ENCODE measurements at regions not wholly inside any gene's neighbourhood (a gene's known extent, or its start where the extent isn't known, plus 50 kb on each side); places are given as distances from the start of the nearest gene placed in this dataset.

DNA sequence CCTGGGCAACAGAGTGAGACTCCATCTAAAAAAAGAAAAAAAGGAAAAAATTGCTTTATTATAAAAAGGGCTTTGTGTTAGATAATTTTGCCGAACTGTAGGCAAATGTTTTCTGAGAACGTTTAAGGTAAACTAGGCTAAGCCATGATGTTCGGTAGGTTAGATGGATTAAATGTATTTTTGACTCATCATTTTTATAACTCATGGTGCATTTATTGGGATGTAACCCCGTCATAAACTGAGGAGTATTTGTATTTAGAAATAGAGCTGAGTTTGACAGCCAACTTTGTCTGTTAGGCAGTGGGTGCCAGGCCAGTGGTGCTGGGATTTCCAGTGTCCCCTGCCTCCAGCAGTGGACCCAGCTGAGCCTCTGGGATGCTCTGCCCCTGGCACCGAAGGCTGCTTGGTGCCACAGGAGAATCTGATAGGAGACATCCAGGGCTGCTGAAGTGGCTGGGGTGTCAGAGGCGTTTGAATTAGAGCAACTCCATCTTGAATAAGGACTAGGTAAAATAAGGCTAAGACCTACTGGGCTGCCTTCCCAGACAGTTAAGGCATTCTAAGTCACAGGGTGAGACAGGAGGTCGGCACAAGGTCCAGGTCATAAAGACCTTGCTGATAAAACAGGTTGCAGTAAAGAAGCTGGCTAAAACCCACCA lies 114.9 kb upstream of the EEPD1 start:
- no peak overlapping the region; the same call in 1 of the 2 replicates for H3K4me2 ChIP-seq
- H3K36me3 ChIP-seq (replicated peaks in 1 of 2; ENCODE audit: control insufficient read depth in 1 of 2, insufficient read depth in 2 of 2, low read length in 1 of 2): no peaks in the 10 kb centered on the region
- H2AFZ ChIP-seq (ENCODE audit: low read depth): no peak overlapping the region
- peaks cover 21 to 48% of the 10 kb centered on the region in 2 experiments for H3K4me1 ChIP-seq (ENCODE audit: control insufficient read depth in 1 of 2, insufficient read depth in 2 of 2, low read depth in 1 of 2, low read length in 1 of 2)
- no peak overlapping the region; the same call in 1 of the 2 replicates for H3K9ac ChIP-seq
- no peaks in the 10 kb centered on the region for H3K27me3 ChIP-seq (ENCODE audit: insufficient read depth)
- ChIA-PET POLR2A (no interaction called here), CTCF (interaction anchor here (0.7 to 3.2 kb wide), 13 partner anchors 8 to 281 kb away, joined by 3 to 18 read pairs (median 3); no protein-coding TSS in a partner anchor)
- H3K9me3 ChIP-seq: no peaks in the 10 kb centered on the region
- H4K20me1 ChIP-seq (ENCODE audit: insufficient read depth): no peaks in the 10 kb centered on the region
- H3F3A ChIP-seq (replicated peaks; ENCODE audit: insufficient read depth): peaks cover 20% of the 10 kb centered on the region
- no peaks in the 10 kb centered on the region for H3K9me2 ChIP-seq
- no peaks in the 10 kb centered on the region for H3K79me2 ChIP-seq (ENCODE audit: insufficient read depth)
- H3K27ac ChIP-seq (ENCODE audit: low read depth in 2 of 2, low read length in 1 of 2): peak overlapping the region in 1 of 2 experiments; percentile 96; a peak in 2 of 4 replicates
- WGBS (ENCODE audit: low lambda C conversion rate): 83% methylated on average over 7 of the region's 7 CpGs
- no peak for TF ChIP-seq YY1 (IDR thresholded peaks at IDR 0.05; ENCODE audit: low read depth)
- TF ChIP-seq, protein P1, sequence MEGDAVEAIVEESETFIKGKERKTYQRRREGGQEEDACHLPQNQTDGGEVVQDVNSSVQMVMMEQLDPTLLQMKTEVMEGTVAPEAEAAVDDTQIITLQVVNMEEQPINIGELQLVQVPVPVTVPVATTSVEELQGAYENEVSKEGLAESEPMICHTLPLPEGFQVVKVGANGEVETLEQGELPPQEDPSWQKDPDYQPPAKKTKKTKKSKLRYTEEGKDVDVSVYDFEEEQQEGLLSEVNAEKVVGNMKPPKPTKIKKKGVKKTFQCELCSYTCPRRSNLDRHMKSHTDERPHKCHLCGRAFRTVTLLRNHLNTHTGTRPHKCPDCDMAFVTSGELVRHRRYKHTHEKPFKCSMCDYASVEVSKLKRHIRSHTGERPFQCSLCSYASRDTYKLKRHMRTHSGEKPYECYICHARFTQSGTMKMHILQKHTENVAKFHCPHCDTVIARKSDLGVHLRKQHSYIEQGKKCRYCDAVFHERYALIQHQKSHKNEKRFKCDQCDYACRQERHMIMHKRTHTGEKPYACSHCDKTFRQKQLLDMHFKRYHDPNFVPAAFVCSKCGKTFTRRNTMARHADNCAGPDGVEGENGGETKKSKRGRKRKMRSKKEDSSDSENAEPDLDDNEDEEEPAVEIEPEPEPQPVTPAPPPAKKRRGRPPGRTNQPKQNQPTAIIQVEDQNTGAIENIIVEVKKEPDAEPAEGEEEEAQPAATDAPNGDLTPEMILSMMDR (IDR thresholded peaks at IDR 0.05): no peak
- no peak for TF ChIP-seq SMC3 (IDR thresholded peaks at IDR 0.05; ENCODE audit: low read depth, low read length)
- TF ChIP-seq, protein P2, sequence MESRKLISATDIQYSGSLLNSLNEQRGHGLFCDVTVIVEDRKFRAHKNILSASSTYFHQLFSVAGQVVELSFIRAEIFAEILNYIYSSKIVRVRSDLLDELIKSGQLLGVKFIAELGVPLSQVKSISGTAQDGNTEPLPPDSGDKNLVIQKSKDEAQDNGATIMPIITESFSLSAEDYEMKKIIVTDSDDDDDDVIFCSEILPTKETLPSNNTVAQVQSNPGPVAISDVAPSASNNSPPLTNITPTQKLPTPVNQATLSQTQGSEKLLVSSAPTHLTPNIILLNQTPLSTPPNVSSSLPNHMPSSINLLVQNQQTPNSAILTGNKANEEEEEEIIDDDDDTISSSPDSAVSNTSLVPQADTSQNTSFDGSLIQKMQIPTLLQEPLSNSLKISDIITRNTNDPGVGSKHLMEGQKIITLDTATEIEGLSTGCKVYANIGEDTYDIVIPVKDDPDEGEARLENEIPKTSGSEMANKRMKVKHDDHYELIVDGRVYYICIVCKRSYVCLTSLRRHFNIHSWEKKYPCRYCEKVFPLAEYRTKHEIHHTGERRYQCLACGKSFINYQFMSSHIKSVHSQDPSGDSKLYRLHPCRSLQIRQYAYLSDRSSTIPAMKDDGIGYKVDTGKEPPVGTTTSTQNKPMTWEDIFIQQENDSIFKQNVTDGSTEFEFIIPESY (IDR thresholded peaks at IDR 0.05; ENCODE audit: borderline replicate concordance, low read depth): no peak
- no peak for TF ChIP-seq MEF2A (IDR thresholded peaks at IDR 0.05; ENCODE audit: borderline replicate concordance, low read depth)
- no peak for TF ChIP-seq EZH2phosphoT487 (IDR thresholded peaks at IDR 0.05; ENCODE audit: borderline replicate concordance, low read depth)
- TF ChIP-seq CHD2 (IDR thresholded peaks at IDR 0.05; ENCODE audit: low read length, partially characterized antibody): no peak
- no peak overlapping the region for H3K4me3 ChIP-seq (ENCODE audit: low read depth in 2 of 2, low read length in 1 of 2)
- DNase-seq: no peak

DNA sequence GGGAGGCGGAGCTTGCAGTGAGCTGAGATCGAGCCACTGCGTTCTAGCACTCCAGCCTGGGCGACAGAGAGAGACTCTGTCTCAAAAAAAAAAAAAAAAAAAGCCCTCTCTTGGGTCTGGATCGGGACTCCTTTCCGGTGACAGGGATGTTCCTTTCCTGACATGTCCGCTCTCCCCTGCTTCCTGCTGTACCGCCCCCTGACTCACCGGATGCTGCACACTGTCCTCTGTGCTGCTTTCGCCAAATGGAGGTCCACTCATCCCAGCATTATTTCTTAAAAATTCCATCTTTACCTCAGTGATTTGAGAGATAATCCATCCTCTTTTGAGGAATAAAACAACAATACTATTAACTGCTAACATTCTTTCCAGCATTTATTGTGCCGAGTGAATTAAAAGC lies 113.8 kb upstream of the EEPD1 start:
- no peaks in the 10 kb centered on the region for H3K79me2 ChIP-seq (ENCODE audit: insufficient read depth)
- no peaks in the 10 kb centered on the region for H3K9me2 ChIP-seq
- H3K9me3 ChIP-seq: no peaks in the 10 kb centered on the region
- WGBS (ENCODE audit: low lambda C conversion rate): 71% methylated on average over 11 of the region's 11 CpGs
- H3K4me2 ChIP-seq: no peak overlapping the region
- H3K4me3 ChIP-seq (ENCODE audit: low read depth in 2 of 2, low read length in 1 of 2): no peak overlapping the region
- peak overlapping the region in 1 of 2 experiments; percentile 41; a peak in 2 of 4 replicates for H3K27ac ChIP-seq (ENCODE audit: low read depth in 2 of 2, low read length in 1 of 2)
- CTCF ChIA-PET: interaction anchor here (0.9 to 1.6 kb wide), 3 partner anchors 10 to 280 kb away, joined by 4 to 7 read pairs (median 5); no protein-coding TSS in a partner anchor
- no peak for DNase-seq
- TF ChIP-seq TCF12 (IDR thresholded peaks at IDR 0.05) (peak; percentile 31; the same call in 1 of the 2 replicates), FOSL2 (IDR thresholded peaks at IDR 0.05; ENCODE audit: borderline replicate concordance, low read depth) (peak; percentile 13; the same call in 1 of the 2 replicates), NFIC (IDR thresholded peaks at IDR 0.05; ENCODE audit: borderline replicate concordance) (no peak), TEAD4 (IDR thresholded peaks at IDR 0.05; ENCODE audit: borderline replicate concordance, insufficient read depth) (peak; percentile 29; the same call in 1 of the 2 replicates)
- TF ChIP-seq, protein P3, sequence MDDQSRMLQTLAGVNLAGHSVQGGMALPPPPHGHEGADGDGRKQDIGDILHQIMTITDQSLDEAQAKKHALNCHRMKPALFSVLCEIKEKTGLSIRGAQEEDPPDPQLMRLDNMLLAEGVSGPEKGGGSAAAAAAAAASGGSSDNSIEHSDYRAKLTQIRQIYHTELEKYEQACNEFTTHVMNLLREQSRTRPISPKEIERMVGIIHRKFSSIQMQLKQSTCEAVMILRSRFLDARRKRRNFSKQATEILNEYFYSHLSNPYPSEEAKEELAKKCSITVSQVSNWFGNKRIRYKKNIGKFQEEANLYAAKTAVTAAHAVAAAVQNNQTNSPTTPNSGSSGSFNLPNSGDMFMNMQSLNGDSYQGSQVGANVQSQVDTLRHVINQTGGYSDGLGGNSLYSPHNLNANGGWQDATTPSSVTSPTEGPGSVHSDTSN (IDR thresholded peaks at IDR 0.05): 0 out of 2 replicates have a peak, but pooled peaks have one; percentile 8
- H3K36me3 ChIP-seq (replicated peaks in 1 of 2; ENCODE audit: control insufficient read depth in 1 of 2, insufficient read depth in 2 of 2, low read length in 1 of 2): no peaks in the 10 kb centered on the region
- no peak overlapping the region for H3K9ac ChIP-seq
- H2AFZ ChIP-seq (ENCODE audit: low read depth): no peak overlapping the region
- H3K27me3 ChIP-seq (ENCODE audit: insufficient read depth): no peaks in the 10 kb centered on the region
- POLR2A ChIA-PET: interaction anchor here (0.5 kb wide), 1 partner anchor 110 kb away, joined by 4 read pairs; no protein-coding TSS in a partner anchor
- H4K20me1 ChIP-seq (ENCODE audit: insufficient read depth): no peaks in the 10 kb centered on the region
- H3F3A ChIP-seq (replicated peaks; ENCODE audit: insufficient read depth): peaks cover 19% of the 10 kb centered on the region
- H3K4me1 ChIP-seq (ENCODE audit: control insufficient read depth in 1 of 2, insufficient read depth in 2 of 2, low read depth in 1 of 2, low read length in 1 of 2): peaks cover 21 to 39% of the 10 kb centered on the region in 2 experiments

Measured in SK-N-SH (cell line).